ENCODE measurements at regions not wholly inside any gene's neighbourhood (a gene's known extent, or its start where the extent isn't known, plus 50 kb on each side); places are given as distances from the start of the nearest gene placed in this dataset.

GRCh38 chr1:201769072-201769471 lies 59.9 kb upstream of the IPO9 start:
- Histone ChIP-seq H3K27me3 (ENCODE audit: insufficient read depth, low read length) (no peaks in the 10 kb centered on the region), H3K4me3 (replicated peaks in 1 of 2; ENCODE audit: low read depth in 1 of 2, low read length in 2 of 2) (no peak overlapping the region), H3K9ac (ENCODE audit: low read length) (no peak overlapping the region), H3K36me3 (ENCODE audit: control insufficient read depth in 1 of 2, insufficient read depth in 2 of 2, low read length in 2 of 2) (no peaks in the 10 kb centered on the region), H3K79me2 (ENCODE audit: insufficient read depth, low read length) (no peaks in the 10 kb centered on the region), H2AFZ (ENCODE audit: low read depth, low read length, poor library complexity, severe bottlenecking) (no peak overlapping the region), H3K27ac (ENCODE audit: low read depth, low read length) (no peak overlapping the region), H3K4me1 (ENCODE audit: control insufficient read depth in 1 of 2, insufficient read depth in 2 of 2, low read length in 2 of 2) (peaks cover 0 to 10% of the 10 kb centered on the region in 2 experiments; a peak in 1 of 4 replicates), H3K9me3 (ENCODE audit: control insufficient read depth in 1 of 2, insufficient read depth in 1 of 2, low read depth in 1 of 2, low read length in 2 of 2) (peaks cover 3 to 16% of the 10 kb centered on the region in 2 experiments; a peak in 1 of 4 replicates), H4K20me1 (ENCODE audit: insufficient read depth) (no peaks in the 10 kb centered on the region), H3K4me2 (ENCODE audit: low read length) (no peak overlapping the region), H3K9me2 (ENCODE audit: insufficient read depth) (no peaks in the 10 kb centered on the region)
- ChIA-PET RAD21 (ENCODE audit: low non-redundant PET in 1 of 2, low total read pairs in 2 of 2, uncharacterized antibody in 2 of 2, unreplicated experiment in 2 of 2) (no interaction called here), CTCF (no interaction called here), POLR2A (no interaction called here)
- BruUV-seq (replicated peaks) = no TSS peak
- TF ChIP-seq RAD21 (IDR thresholded peaks at IDR 0.05; ENCODE audit: low read depth) (no peak), SP1 (IDR thresholded peaks at IDR 0.05; ENCODE audit: low read depth) (no peak)
- intact Hi-C loops (cut with micrococcal nuclease) = no loop called here
- no peak for DNase-seq (ENCODE audit: low read depth, low spot score)
- ATAC-seq = no peak

GRCh38 chr1:201769966-201770365 lies 59.0 kb upstream of the IPO9 start:
- H3K4me3 ChIP-seq (replicated peaks in 1 of 2; ENCODE audit: low read depth in 1 of 2, low read length in 2 of 2) = no peak overlapping the region
- no peaks in the 10 kb centered on the region for H4K20me1 ChIP-seq (ENCODE audit: insufficient read depth)
- BruUV-seq (replicated peaks) = no TSS peak
- POLR2A ChIA-PET = no interaction called here
- no peak for ATAC-seq
- peaks cover 3 to 16% of the 10 kb centered on the region in 2 experiments; a peak in 1 of 4 replicates for H3K9me3 ChIP-seq (ENCODE audit: control insufficient read depth in 1 of 2, insufficient read depth in 1 of 2, low read depth in 1 of 2, low read length in 2 of 2)
- H3K4me2 ChIP-seq (ENCODE audit: low read length) = no peak overlapping the region
- no peak overlapping the region for H2AFZ ChIP-seq (ENCODE audit: low read depth, low read length, poor library complexity, severe bottlenecking)
- H3K4me1 ChIP-seq (ENCODE audit: control insufficient read depth in 1 of 2, insufficient read depth in 2 of 2, low read length in 2 of 2) = peaks cover 0 to 10% of the 10 kb centered on the region in 2 experiments; a peak in 1 of 4 replicates
- CTCF ChIA-PET = no interaction called here
- no peaks in the 10 kb centered on the region for H3K27me3 ChIP-seq (ENCODE audit: insufficient read depth, low read length)
- H3K9ac ChIP-seq (ENCODE audit: low read length) = no peak overlapping the region
- intact Hi-C loops (cut with micrococcal nuclease) = no loop called here
- no peaks in the 10 kb centered on the region for H3K36me3 ChIP-seq (ENCODE audit: control insufficient read depth in 1 of 2, insufficient read depth in 2 of 2, low read length in 2 of 2)
- H3K9me2 ChIP-seq (ENCODE audit: insufficient read depth) = no peaks in the 10 kb centered on the region
- DNase-seq (ENCODE audit: low read depth, low spot score) = no peak
- H3K27ac ChIP-seq (ENCODE audit: low read depth, low read length) = no peak overlapping the region
- no peaks in the 10 kb centered on the region for H3K79me2 ChIP-seq (ENCODE audit: insufficient read depth, low read length)
- RAD21 ChIA-PET (ENCODE audit: low non-redundant PET in 1 of 2, low total read pairs in 2 of 2, uncharacterized antibody in 2 of 2, unreplicated experiment in 2 of 2) = no interaction called here
- TF ChIP-seq SRF (IDR thresholded peaks at IDR 0.05; ENCODE audit: low read depth) (no peak), SP1 (IDR thresholded peaks at IDR 0.05; ENCODE audit: low read depth) (no peak), CBX3 (IDR thresholded peaks at IDR 0.05; ENCODE audit: low read depth) (no peak), ZNF274 (IDR thresholded peaks at IDR 0.05; ENCODE audit: low read depth, low read length) (no peak), EZH2 (IDR thresholded peaks at IDR 0.05) (no peak), MAX (IDR thresholded peaks at IDR 0.05) (no peak), ZFX (IDR thresholded peaks at IDR 0.05) (no peak), POLR2A (IDR thresholded peaks at IDR 0.05; ENCODE audit: borderline replicate concordance, extremely low read depth, insufficient read depth, insufficient read length) (no peak), JUND (IDR thresholded peaks at IDR 0.05) (no peak), CTCF (IDR thresholded peaks at IDR 0.05 in 2 of 3, conservative IDR thresholded peaks at IDR 0.05 in 1 of 3; ENCODE audit: borderline replicate concordance in 1 of 3, insufficient read depth in 1 of 3, low read depth in 2 of 3, low read length in 2 of 3) (no peak), ELF1 (IDR thresholded peaks at IDR 0.05; ENCODE audit: borderline replicate concordance, low read depth) (no peak), POLR2AphosphoS5 (IDR thresholded peaks at IDR 0.05; ENCODE audit: low read depth, low read length) (no peak), ZBTB33 (IDR thresholded peaks at IDR 0.05; ENCODE audit: extremely low read depth, insufficient replicate concordance, low read length) (no peak), CEBPB (IDR thresholded peaks at IDR 0.05; ENCODE audit: low read depth) (no peak), SIN3A (IDR thresholded peaks at IDR 0.05; ENCODE audit: low read depth) (no peak)
